Endodermal cell (in vitro differentiated cells): ENCODE measurements at regions not wholly inside any gene's neighbourhood (a gene's known extent, or its start where the extent isn't known, plus 50 kb on each side); places are given as distances from the start of the nearest gene placed in this dataset.

Source experiments
- DNase-seq: peaks from one replicate; pipeline ENCODE4 v3.0.0-alpha.2; 2017
- H3K27ac ChIP-seq: 2 replicates; pipeline ENCODE4 v1.5.1; 2013; ENCODE audit warnings: mild to moderate bottlenecking, low read depth, low read length, moderate library complexity
- H3K27me3 ChIP-seq: 2 replicates; pipeline ENCODE4 v1.6.1; 2013; ENCODE audit warnings: mild to moderate bottlenecking, low read length, moderate library complexity; ENCODE audit not compliant: insufficient read depth, control insufficient read depth, poor library complexity, severe bottlenecking
- H3K36me3 ChIP-seq: 2 replicates; pipeline ENCODE4 v1.7.0; 2013; ENCODE audit warnings: mild to moderate bottlenecking, low read length, moderate library complexity; ENCODE audit not compliant: control insufficient read depth, insufficient read depth
- H3K4me1 ChIP-seq: one replicate; pipeline ENCODE4 v1.7.0; 2013; ENCODE audit warnings: low read length; ENCODE audit not compliant: control insufficient read depth, insufficient read depth
- H3K4me3 ChIP-seq: 2 replicates; pipeline ENCODE4 v1.5.1; 2013; ENCODE audit warnings: mild to moderate bottlenecking, low read length, moderate library complexity
- H3K9ac ChIP-seq: 2 replicates; pipeline ENCODE4 v1.6.1; 2013; ENCODE audit warnings: mild to moderate bottlenecking, low read length, moderate library complexity; ENCODE audit not compliant: poor library complexity, severe bottlenecking; ENCODE audit errors: extremely low read depth
- H3K9me3 ChIP-seq: 2 replicates; pipeline ENCODE4 v1.6.1; 2013; ENCODE audit warnings: mild to moderate bottlenecking, low read length, moderate library complexity; ENCODE audit not compliant: control insufficient read depth
- H3K27ac Mint-ChIP-seq: 2 replicates; pipeline ENCODE4 v1.8.0; 2020; ENCODE audit warnings: mixed read lengths
- H3K27me3 Mint-ChIP-seq: 2 replicates; pipeline ENCODE4 v1.8.0; 2021; ENCODE audit warnings: mild to moderate bottlenecking, mixed read lengths; ENCODE audit not compliant: insufficient read depth
- H3K36me3 Mint-ChIP-seq: 2 replicates; pipeline ENCODE4 v1.8.0; 2020; ENCODE audit warnings: low read depth, mixed read lengths
- H3K4me1 Mint-ChIP-seq: 2 replicates; pipeline ENCODE4 v1.8.0; 2020; ENCODE audit warnings: mixed read lengths
- H3K4me3 Mint-ChIP-seq: 2 replicates; pipeline ENCODE4 v1.8.0; 2020; ENCODE audit warnings: mild to moderate bottlenecking, moderate library complexity, mixed read lengths
- H3K9me3 Mint-ChIP-seq: 2 replicates; pipeline ENCODE4 v1.8.0; 2020; ENCODE audit warnings: mild to moderate bottlenecking, mixed read lengths
- CTCF ChIP-seq: fragments of 200-600 bp; sonication (generic); conservative IDR thresholded peaks from 2 replicates; pipeline ENCODE4 v1.5.0; 2021; ENCODE audit warnings: antibody characterized with exemption, mild to moderate bottlenecking
- WGBS, 2 experiments: methylation state at CpG; one replicate each; pipeline versions ENCODE4 v1.1.5 to v1.1.7; 2013; ENCODE audit warnings: missing lambda C conversion rate in 2 of 2, mixed read lengths in 1 of 2; ENCODE audit not compliant: insufficient coverage in 1 of 2, insufficient read length in 1 of 2; 5-methylcytosine and 5-hydroxymethylcytosine counted together

GRCh38 chr7:136143271-136143670 lies 166.1 kb upstream of the MTPN start:
- no peak overlapping the region for H3K27ac Mint-ChIP-seq
- Histone ChIP-seq H3K36me3 (no peaks in the 10 kb centered on the region), H3K4me1 (no peaks in the 10 kb centered on the region), H3K27me3 (peaks cover 36% of the 10 kb centered on the region), H3K27ac (no peak overlapping the region), H3K4me3 (no peak overlapping the region), H3K9me3 (no peaks in the 10 kb centered on the region), H3K9ac (no peak overlapping the region)
- no peaks in the 10 kb centered on the region for H3K4me1 Mint-ChIP-seq
- no peaks in the 10 kb centered on the region for H3K36me3 Mint-ChIP-seq
- no peak overlapping the region for H3K4me3 Mint-ChIP-seq
- no peaks in the 10 kb centered on the region for H3K27me3 Mint-ChIP-seq
- no peaks in the 10 kb centered on the region for H3K9me3 Mint-ChIP-seq
- no peak for TF ChIP-seq CTCF
- no peak for DNase-seq

- no peaks in the 10 kb centered on the region for H3K36me3 Mint-ChIP-seq
- no peaks in the 10 kb centered on the region for H3K27me3 Mint-ChIP-seq
- TF ChIP-seq CTCF = no peak
- no peaks in the 10 kb centered on the region for H3K9me3 Mint-ChIP-seq
- no peak overlapping the region for H3K27ac ChIP-seq
- no peak for DNase-seq
- no peaks in the 10 kb centered on the region for H3K36me3 ChIP-seq
- no peak overlapping the region for H3K27ac Mint-ChIP-seq
- no peaks in the 10 kb centered on the region for H3K4me1 Mint-ChIP-seq
- no peaks in the 10 kb centered on the region for H3K4me1 ChIP-seq
- no peak overlapping the region for H3K9ac ChIP-seq
- peaks cover 36% of the 10 kb centered on the region for H3K27me3 ChIP-seq
- H3K4me3 Mint-ChIP-seq = no peak overlapping the region
- no peak overlapping the region for H3K4me3 ChIP-seq
- WGBS, 2 experiments = 93 to 100% methylated on average over 2 of the region's 2 CpGs
- no peaks in the 10 kb centered on the region for H3K9me3 ChIP-seq
These were observed 165.4 kb upstream of the MTPN start for GRCh38 chr7:136142583-136142982.

DNA sequence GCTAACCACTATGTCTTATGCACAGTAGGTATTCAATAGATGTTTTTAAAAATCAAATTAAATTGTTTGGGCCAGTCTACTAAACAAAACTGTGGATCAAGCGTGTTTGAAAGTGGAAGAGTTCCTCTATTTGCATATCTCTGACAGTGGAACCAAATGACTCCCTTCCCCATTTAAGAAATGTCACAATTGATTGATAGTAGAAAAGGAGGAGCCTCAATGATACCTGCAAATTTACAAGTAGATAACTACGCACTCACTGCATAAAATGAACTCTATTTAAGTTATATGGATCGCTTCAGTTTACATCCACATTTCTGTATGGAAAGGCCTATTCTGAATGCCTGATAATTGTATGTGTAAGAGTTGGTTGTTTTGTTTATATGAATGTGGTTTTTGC lies 163.3 kb upstream of the MTPN start:
- H3K4me1 Mint-ChIP-seq = peaks cover 6% of the 10 kb centered on the region
- H3K9me3 ChIP-seq = no peaks in the 10 kb centered on the region
- H3K27ac Mint-ChIP-seq = no peak overlapping the region
- H3K4me1 ChIP-seq = peaks cover 6% of the 10 kb centered on the region
- peaks cover 36% of the 10 kb centered on the region for H3K27me3 ChIP-seq
- no peak overlapping the region for H3K27ac ChIP-seq
- no peak overlapping the region for H3K4me3 ChIP-seq
- no peaks in the 10 kb centered on the region for H3K36me3 ChIP-seq
- no peak overlapping the region for H3K4me3 Mint-ChIP-seq
- H3K9ac ChIP-seq = no peak overlapping the region
- no peak for DNase-seq
- no peaks in the 10 kb centered on the region for H3K9me3 Mint-ChIP-seq
- H3K27me3 Mint-ChIP-seq = no peaks in the 10 kb centered on the region
- no peaks in the 10 kb centered on the region for H3K36me3 Mint-ChIP-seq
- TF ChIP-seq CTCF = no peak
- 87 to 100% methylated on average over 1 to 3 of the region's 3 CpGs for WGBS, 2 experiments
